ENCODE measurements at regions not wholly inside any gene's neighbourhood (a gene's known extent, or its start where the extent isn't known, plus 50 kb on each side); places are given as distances from the start of the nearest gene placed in this dataset.

DNA sequence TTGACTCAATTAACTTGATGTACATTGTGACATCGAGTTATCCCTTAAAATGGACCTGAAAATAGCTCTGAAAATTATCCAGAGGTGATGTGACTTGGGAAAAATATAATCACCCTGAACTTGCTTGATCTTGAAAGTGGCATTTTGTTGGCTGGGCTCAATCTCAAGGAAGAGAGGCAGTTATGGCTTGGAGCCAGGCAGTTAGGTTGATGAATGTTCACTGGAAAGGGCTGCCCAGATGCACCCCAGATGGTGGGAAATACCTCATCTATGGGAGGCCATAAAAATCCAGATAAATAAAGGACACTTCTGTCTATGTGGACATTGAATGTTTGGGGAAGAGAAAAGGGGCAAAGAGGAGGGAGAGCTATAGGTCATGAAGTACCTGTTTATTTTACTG, 55.7 kb upstream of the OR5AN1 start:
- no peak overlapping the region for H3K4me3 ChIP-seq
- H3K4me1 ChIP-seq: no peaks in the 10 kb centered on the region
- peaks cover 0 to 5% (median 0%) of the 10 kb centered on the region in 4 donors for H3K9me3 ChIP-seq
- peaks cover 0 to 3% (median 0%) of the 10 kb centered on the region in 3 donors for H3K27me3 ChIP-seq
- DNase-seq: no peak
- intact Hi-C loops (cut with DNase I): no loop called here
- H3K27ac ChIP-seq: no peak overlapping the region
- H3K36me3 ChIP-seq: no peaks in the 10 kb centered on the region
- WGBS, 2 donors: 40 to 64% methylated on average over 1 of the region's 1 CpG
- TF ChIP-seq, protein P1, sequence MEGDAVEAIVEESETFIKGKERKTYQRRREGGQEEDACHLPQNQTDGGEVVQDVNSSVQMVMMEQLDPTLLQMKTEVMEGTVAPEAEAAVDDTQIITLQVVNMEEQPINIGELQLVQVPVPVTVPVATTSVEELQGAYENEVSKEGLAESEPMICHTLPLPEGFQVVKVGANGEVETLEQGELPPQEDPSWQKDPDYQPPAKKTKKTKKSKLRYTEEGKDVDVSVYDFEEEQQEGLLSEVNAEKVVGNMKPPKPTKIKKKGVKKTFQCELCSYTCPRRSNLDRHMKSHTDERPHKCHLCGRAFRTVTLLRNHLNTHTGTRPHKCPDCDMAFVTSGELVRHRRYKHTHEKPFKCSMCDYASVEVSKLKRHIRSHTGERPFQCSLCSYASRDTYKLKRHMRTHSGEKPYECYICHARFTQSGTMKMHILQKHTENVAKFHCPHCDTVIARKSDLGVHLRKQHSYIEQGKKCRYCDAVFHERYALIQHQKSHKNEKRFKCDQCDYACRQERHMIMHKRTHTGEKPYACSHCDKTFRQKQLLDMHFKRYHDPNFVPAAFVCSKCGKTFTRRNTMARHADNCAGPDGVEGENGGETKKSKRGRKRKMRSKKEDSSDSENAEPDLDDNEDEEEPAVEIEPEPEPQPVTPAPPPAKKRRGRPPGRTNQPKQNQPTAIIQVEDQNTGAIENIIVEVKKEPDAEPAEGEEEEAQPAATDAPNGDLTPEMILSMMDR (IDR thresholded peaks at IDR 0.05): no peak
- TF ChIP-seq EP300 (IDR thresholded peaks at IDR 0.05) (no peak), POLR2A (IDR thresholded peaks at IDR 0.05) (no peak), POLR2AphosphoS5 (IDR thresholded peaks at IDR 0.05) (no peak)

DNA sequence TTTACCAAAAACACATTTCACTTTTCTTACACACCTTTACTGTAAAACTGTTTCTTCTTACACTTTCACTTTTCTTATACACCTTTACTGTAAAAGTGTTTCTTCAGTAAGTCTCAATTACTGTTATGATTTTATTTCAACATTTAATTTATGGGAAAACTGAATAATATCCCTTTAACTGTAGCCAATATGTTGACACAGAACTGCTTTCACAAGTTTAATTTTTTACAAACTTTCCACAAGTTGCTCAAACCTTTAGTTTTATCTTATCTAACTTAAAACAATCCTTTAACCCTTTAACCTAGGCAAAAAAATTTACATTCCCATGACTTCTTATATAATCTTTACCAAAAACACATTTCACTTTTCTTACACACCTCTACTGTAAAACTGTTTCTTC, 63.3 kb upstream of the OR5AN1 start:
- intact Hi-C loops (cut with DNase I): no loop called here
- no peak overlapping the region for H3K27ac ChIP-seq
- TF ChIP-seq POLR2AphosphoS5 (IDR thresholded peaks at IDR 0.05) (no peak), EP300 (IDR thresholded peaks at IDR 0.05) (no peak), POLR2A (IDR thresholded peaks at IDR 0.05) (no peak)
- TF ChIP-seq, protein P1 (IDR thresholded peaks at IDR 0.05): no peak
- H3K4me3 ChIP-seq: no peak overlapping the region
- peaks cover 0 to 3% (median 0%) of the 10 kb centered on the region in 3 donors for H3K27me3 ChIP-seq
- H3K4me1 ChIP-seq: no peaks in the 10 kb centered on the region
- no peaks in the 10 kb centered on the region for H3K36me3 ChIP-seq
- DNase-seq: no peak
- no peaks in the 10 kb centered on the region for H3K9me3 ChIP-seq

DNA sequence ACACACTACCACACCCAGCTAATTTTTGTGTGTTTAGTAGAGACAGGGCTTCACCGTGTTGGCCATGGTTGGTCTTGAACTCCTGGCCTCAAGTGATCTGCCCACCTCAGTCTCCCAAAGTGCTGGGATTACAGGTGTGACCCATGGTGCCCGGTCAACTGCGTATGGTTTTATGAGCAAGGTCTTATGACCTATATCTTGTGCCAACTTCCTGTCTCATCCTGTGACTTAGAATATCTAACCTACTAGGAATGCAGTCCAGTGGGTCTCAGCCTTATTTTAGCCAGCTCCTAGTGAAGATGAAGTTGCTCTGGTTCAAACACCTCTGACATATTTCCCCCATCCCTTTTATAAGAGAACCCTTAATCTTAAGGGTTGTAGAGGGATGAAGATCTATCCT, 66.1 kb upstream of the OR5AN1 start:
- H3K4me3 ChIP-seq: no peak overlapping the region
- no peaks in the 10 kb centered on the region for H3K27me3 ChIP-seq
- H3K4me1 ChIP-seq: no peaks in the 10 kb centered on the region
- no peak overlapping the region for H3K27ac ChIP-seq
- no peaks in the 10 kb centered on the region for H3K36me3 ChIP-seq
- no peaks in the 10 kb centered on the region for H3K9me3 ChIP-seq
- intact Hi-C loops (cut with DNase I): no loop called here
- no peak for DNase-seq
- TF ChIP-seq POLR2A (IDR thresholded peaks at IDR 0.05) (no peak), EP300 (IDR thresholded peaks at IDR 0.05) (no peak), POLR2AphosphoS5 (IDR thresholded peaks at IDR 0.05) (no peak)
- WGBS, 2 donors: 30 to 82% methylated on average over 3 of the region's 3 CpGs

DNA sequence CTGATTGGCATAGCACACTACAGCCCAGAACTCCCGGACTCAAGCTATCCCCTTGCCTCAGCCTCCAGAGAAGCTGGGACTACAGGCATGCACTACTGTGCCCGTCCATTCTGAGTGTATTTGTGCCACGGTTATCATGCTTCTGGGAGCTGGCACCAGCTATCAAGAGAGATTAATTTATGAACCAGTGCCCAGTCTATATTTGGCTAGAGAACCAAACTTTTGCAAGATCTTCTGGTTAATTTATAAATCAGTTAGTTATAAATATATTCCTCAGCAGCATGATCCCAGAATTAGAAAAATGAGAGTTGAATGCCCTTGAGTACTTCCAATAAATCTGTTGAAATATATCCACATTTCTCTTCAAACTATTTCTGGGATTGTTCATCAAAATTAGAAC, 67.5 kb upstream of the OR5AN1 start:
- intact Hi-C loops (cut with DNase I): no loop called here
- 78 to 84% methylated on average over 3 of the region's 3 CpGs for WGBS, 2 donors
- DNase-seq: no peak
- H3K27me3 ChIP-seq: no peaks in the 10 kb centered on the region
- TF ChIP-seq POLR2A (IDR thresholded peaks at IDR 0.05) (no peak), EP300 (IDR thresholded peaks at IDR 0.05) (no peak), POLR2AphosphoS5 (IDR thresholded peaks at IDR 0.05) (no peak)
- TF ChIP-seq, protein P1 (IDR thresholded peaks at IDR 0.05): no peak
- no peak overlapping the region for H3K4me3 ChIP-seq
- no peak overlapping the region for H3K27ac ChIP-seq
- no peaks in the 10 kb centered on the region for H3K9me3 ChIP-seq
- no peaks in the 10 kb centered on the region for H3K4me1 ChIP-seq
- H3K36me3 ChIP-seq: no peaks in the 10 kb centered on the region

DNA sequence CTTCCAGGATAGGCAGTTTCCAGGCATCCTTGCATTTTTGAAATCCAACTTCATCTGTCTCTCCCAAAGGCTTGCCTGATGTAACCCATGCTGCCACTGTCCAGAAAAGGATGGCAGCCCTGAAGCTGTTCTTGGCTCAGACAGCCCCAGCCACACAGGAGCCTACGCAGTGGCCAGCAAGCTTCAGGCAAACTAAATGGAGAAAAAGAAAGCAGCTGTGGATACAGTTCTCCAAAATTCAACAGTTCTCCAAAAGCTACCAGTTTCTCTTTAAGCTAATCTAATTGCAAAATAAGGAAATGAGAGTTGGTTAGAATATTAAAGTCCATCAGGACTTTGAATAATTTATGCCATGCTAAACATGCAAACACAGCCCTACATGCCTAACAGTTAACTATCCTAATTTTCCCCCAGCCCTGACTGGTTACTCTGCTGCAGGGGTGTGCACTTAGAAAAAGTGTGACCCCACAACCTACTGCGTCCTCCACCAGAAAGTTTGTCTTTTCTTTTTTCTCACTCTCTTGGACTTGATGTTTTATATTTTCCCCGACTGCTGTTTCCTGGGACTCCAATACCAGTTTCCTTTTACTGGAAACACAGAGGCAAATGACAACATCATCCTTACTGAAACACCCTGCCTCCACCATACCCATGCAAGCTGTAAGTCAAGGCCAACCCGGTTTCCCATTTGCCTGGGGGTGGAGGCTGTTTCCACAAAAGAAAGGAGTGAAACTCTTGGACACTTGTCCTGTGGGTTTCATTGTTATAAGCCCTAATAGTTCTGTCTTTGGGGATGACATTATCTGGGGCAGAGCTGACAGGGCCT, 69.1 kb upstream of the OR5AN1 start:
- intact Hi-C loops (cut with DNase I): loop anchor here (10.0 kb wide), 1 partner anchor 85 kb away; no protein-coding TSS in a partner anchor
- no peak for DNase-seq
- Histone ChIP-seq H3K36me3 (no peaks in the 10 kb centered on the region), H3K4me1 (no peaks in the 10 kb centered on the region), H3K4me3 (no peak overlapping the region), H3K27ac (no peak overlapping the region), H3K9me3 (no peaks in the 10 kb centered on the region), H3K27me3 (no peaks in the 10 kb centered on the region)
- WGBS, 2 donors: 75 to 84% methylated on average over 4 of the region's 4 CpGs
- TF ChIP-seq POLR2A (IDR thresholded peaks at IDR 0.05) (no peak), EP300 (IDR thresholded peaks at IDR 0.05) (no peak), POLR2AphosphoS5 (IDR thresholded peaks at IDR 0.05) (no peak)
- TF ChIP-seq, protein P1 (IDR thresholded peaks at IDR 0.05): no peak

Measured in sigmoid colon (tissue), 6 donors.